ENCODE measurements at regions not wholly inside any gene's neighbourhood (a gene's known extent, or its start where the extent isn't known, plus 50 kb on each side); places are given as distances from the start of the nearest gene placed in this dataset.

GRCh38 chr2:137892739-137893138, 71.5 kb upstream of the HNMT start:
- TF ChIP-seq, protein P1, sequence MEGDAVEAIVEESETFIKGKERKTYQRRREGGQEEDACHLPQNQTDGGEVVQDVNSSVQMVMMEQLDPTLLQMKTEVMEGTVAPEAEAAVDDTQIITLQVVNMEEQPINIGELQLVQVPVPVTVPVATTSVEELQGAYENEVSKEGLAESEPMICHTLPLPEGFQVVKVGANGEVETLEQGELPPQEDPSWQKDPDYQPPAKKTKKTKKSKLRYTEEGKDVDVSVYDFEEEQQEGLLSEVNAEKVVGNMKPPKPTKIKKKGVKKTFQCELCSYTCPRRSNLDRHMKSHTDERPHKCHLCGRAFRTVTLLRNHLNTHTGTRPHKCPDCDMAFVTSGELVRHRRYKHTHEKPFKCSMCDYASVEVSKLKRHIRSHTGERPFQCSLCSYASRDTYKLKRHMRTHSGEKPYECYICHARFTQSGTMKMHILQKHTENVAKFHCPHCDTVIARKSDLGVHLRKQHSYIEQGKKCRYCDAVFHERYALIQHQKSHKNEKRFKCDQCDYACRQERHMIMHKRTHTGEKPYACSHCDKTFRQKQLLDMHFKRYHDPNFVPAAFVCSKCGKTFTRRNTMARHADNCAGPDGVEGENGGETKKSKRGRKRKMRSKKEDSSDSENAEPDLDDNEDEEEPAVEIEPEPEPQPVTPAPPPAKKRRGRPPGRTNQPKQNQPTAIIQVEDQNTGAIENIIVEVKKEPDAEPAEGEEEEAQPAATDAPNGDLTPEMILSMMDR (IDR thresholded peaks at IDR 0.05), result no peak
- TF ChIP-seq POLR2A (IDR thresholded peaks at IDR 0.05; ENCODE audit: low read depth), result no peak
